Activated T-helper 2 cell treated with anti-CD3 and anti-CD28 coated beads, Interferon-gamma antibody, Interleukin-2, Interleukin-4, amounts not matched to agents 10 μg/mL and 5 μg/mL and 100 μg/mL, durations not matched to agents 14 hours and 24 hours and 36 hours (primary cell): ENCODE measurements at regions not wholly inside any gene's neighbourhood (a gene's known extent, or its start where the extent isn't known, plus 50 kb on each side); places are given as distances from the start of the nearest gene placed in this dataset.

Experiments
- DNase-seq: peaks from one replicate; pipeline ENCODE4 v3.0.0; 2021; ENCODE audit warnings: low spot score
- H3K27ac Mint-ChIP-seq: one replicate; pipeline ENCODE4 v1.8.0; 2021; ENCODE audit warnings: mixed read lengths
- H3K27me3 Mint-ChIP-seq: one replicate; pipeline ENCODE4 v1.8.0; 2021; ENCODE audit warnings: low read depth, mixed read lengths
- H3K36me3 Mint-ChIP-seq: one replicate; pipeline ENCODE4 v1.8.0; 2021; ENCODE audit warnings: low read depth, mixed read lengths
- H3K4me1 Mint-ChIP-seq: one replicate; pipeline ENCODE4 v1.8.0; 2021; ENCODE audit warnings: low read depth, mixed read lengths
- H3K4me3 Mint-ChIP-seq: one replicate; pipeline ENCODE4 v1.8.0; 2021; ENCODE audit warnings: low read depth, mild to moderate bottlenecking, moderate library complexity, mixed read lengths
- H3K9me3 Mint-ChIP-seq: one replicate; pipeline ENCODE4 v1.8.0; 2021; ENCODE audit warnings: mixed read lengths
- intact Hi-C: fragments of 100-400 bp; cut with micrococcal nuclease; formaldehyde crosslinking; loops from one replicate; pipeline ENCODE4 v1.15.1; 2023

DNA sequence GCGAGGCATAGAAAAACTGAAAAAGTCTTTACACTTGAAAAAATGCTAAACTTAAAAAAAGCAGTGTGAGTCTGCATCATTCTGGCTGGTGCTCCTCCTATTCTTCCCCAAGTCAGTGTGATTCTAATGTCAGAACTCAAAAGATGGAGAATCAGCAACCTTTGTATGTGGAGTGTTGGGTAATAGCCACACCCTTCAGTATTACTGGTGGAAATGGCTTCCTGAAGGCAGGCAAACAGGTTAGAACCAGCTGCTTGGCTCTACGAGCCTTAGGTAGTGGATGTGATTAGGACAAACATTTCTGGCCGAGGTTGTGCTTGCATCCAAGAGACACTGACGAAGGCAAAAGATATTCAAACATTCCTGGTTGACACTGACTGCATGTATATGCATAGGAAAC lies 353.4 kb upstream of the TACR3 start:
- no peak overlapping the region for H3K4me3 Mint-ChIP-seq
- H3K4me1 Mint-ChIP-seq: no peaks in the 10 kb centered on the region
- no peaks in the 10 kb centered on the region for H3K36me3 Mint-ChIP-seq
- no peaks in the 10 kb centered on the region for H3K27me3 Mint-ChIP-seq
- intact Hi-C loops: no loop called here
- DNase-seq: no peak
- H3K27ac Mint-ChIP-seq: no peak overlapping the region
- peaks cover 4% of the 10 kb centered on the region for H3K9me3 Mint-ChIP-seq

DNA sequence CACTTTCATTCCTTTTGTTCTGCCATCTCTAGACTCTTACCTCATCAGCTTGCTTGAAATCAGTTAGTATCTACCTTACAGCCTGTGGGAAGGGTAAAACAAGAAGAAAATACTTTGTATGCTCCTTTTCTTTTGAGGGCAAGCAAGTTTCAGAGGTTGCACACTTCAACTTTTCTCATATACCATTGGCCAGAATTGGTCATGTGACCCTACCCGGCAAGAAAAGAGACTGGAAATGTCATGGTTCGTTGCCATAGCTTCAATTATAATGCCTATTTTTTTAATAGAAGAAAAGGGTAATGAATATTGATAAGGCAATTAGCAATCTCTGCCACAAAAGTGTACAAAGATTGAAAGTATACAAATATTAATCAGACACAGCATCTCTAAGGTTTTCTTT lies 346.7 kb upstream of the TACR3 start:
- Mint-ChIP-seq H3K4me3 (no peak overlapping the region), H3K4me1 (no peaks in the 10 kb centered on the region), H3K27ac (no peak overlapping the region), H3K9me3 (peaks cover 4% of the 10 kb centered on the region), H3K36me3 (no peaks in the 10 kb centered on the region), H3K27me3 (no peaks in the 10 kb centered on the region)
- intact Hi-C loops: no loop called here
- DNase-seq: no peak

DNA sequence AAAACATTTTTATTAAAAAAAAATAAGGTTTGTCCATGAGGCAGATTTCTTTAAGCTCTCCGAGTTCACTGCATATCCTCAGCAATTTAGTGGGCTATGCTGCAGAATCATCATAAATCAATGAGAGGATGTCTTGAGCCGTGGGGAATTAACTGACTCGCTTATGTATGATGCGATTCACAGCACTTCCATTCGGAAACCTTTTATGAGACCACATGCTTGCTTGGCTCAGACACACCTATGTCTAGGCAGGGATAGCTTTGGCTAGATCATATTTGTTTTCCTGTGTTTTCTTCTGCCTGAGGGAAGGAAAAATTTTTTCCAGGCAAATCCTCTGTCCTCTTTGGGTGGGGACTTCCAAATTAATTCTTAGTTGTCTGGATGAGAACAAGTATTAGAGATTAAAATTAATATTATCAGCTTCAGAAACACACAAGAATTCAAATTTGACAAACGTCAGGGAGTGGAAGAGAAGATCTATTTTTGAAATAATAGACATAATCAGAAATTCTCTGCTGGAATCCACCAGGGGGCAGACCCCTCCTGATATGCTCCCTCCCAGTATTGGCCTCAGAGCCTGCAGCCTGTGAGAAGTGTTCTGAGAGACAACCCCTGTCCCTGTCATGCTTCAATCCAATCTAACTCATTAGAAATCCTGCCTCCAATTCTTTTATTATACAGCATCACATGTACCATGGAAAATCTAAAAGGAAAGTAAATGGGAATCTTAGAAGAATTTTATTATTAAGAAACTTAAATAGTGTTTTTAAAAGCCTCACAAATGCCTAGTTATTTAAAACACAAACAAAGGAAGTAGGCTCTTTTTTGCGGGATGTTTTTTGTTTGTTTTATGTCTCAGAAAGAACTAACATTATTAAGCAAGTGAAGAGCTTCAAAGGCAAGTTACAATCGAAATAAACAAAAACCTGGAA lies 345.1 kb upstream of the TACR3 start:
- H3K9me3 Mint-ChIP-seq: no peaks in the 10 kb centered on the region
- no peaks in the 10 kb centered on the region for H3K4me1 Mint-ChIP-seq
- no peak overlapping the region for H3K4me3 Mint-ChIP-seq
- H3K27me3 Mint-ChIP-seq: no peaks in the 10 kb centered on the region
- no peaks in the 10 kb centered on the region for H3K36me3 Mint-ChIP-seq
- no peak for DNase-seq
- H3K27ac Mint-ChIP-seq: no peak overlapping the region
- intact Hi-C loops: loop anchor here (5.0 kb wide), 1 partner anchor 797 kb away; no protein-coding TSS in a partner anchor

- Mint-ChIP-seq H3K4me1 (no peaks in the 10 kb centered on the region), H3K27me3 (no peaks in the 10 kb centered on the region), H3K36me3 (no peaks in the 10 kb centered on the region), H3K9me3 (no peaks in the 10 kb centered on the region), H3K27ac (no peak overlapping the region), H3K4me3 (no peak overlapping the region)
- intact Hi-C loops: loop anchor here (5.0 kb wide), 1 partner anchor 799 kb away; no protein-coding TSS in a partner anchor
- no peak for DNase-seq
Measured at GRCh38 chr4:104063341-104063740, 343.6 kb upstream of the TACR3 start.

GRCh38 chr4:104044369-104044768 lies 324.6 kb upstream of the TACR3 start:
- H3K4me1 Mint-ChIP-seq: no peaks in the 10 kb centered on the region
- H3K27ac Mint-ChIP-seq: no peak overlapping the region
- H3K9me3 Mint-ChIP-seq: peaks cover 10% of the 10 kb centered on the region
- no peak for DNase-seq
- no peaks in the 10 kb centered on the region for H3K27me3 Mint-ChIP-seq
- H3K4me3 Mint-ChIP-seq: no peak overlapping the region
- intact Hi-C loops: no loop called here
- H3K36me3 Mint-ChIP-seq: no peaks in the 10 kb centered on the region

DNA sequence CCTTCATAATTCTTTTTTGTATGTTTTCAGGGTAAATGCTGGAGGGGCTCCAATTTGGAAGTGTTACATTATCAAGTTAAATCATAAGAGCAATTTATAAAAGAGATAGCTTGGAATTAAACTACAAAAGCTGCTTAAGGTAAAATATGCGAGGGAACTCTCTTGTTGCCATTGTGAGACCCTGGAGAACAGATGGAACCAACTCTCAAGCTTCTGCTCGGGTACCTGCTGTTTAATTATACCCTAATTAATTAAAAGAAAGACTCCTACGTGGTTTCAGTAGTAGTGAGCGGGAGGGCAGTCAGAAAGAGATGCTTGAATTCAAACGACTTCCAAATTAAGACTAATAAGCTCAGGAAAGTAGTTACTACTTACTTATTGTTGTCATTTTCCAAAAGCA lies 313.1 kb upstream of the TACR3 start:
- H3K36me3 Mint-ChIP-seq: no peaks in the 10 kb centered on the region
- intact Hi-C loops: no loop called here
- no peak for DNase-seq
- no peaks in the 10 kb centered on the region for H3K27me3 Mint-ChIP-seq
- H3K9me3 Mint-ChIP-seq: peaks cover 4% of the 10 kb centered on the region
- H3K27ac Mint-ChIP-seq: no peak overlapping the region
- H3K4me1 Mint-ChIP-seq: no peaks in the 10 kb centered on the region
- H3K4me3 Mint-ChIP-seq: no peak overlapping the region

DNA sequence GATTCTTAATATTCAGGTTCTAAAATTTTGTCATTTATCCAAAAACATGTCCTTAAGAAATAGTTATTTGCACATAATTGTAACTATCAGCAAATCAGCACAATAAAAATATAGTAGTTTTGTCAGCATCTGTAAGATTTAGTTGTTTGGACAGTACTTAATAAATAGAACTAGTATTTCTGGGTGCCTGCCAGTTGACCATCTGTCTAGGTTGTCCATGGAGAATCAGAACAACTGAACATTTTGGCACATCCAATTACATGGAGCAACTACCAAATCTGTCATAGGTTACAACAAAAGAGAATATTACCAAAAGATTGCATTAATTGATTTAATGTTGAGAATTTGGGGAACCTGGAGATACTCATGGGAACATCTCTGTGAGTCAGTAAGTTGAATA lies 305.5 kb upstream of the TACR3 start:
- Mint-ChIP-seq H3K9me3 (no peaks in the 10 kb centered on the region), H3K4me3 (no peak overlapping the region), H3K27ac (no peak overlapping the region), H3K36me3 (no peaks in the 10 kb centered on the region), H3K4me1 (no peaks in the 10 kb centered on the region), H3K27me3 (no peaks in the 10 kb centered on the region)
- DNase-seq: no peak
- intact Hi-C loops: no loop called here

DNA sequence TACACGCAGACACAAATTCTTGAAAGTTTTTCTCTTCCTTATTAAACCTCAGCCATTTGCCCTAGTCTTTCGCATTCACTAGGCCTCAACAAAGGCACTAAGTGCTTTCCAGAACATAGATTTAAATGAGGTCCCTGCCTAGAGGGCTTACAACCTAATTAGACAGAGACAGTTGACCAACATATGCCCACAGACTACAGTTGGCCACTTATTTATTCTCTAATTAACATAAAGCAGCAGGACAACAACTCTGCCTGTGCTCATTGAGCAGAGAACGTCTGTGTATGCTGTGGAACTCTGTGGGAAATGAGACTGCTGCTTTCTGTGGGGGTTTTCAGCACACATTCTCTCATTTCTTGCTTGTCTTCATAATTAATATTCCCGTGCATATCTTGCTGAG lies 303.0 kb upstream of the TACR3 start:
- no peaks in the 10 kb centered on the region for H3K27me3 Mint-ChIP-seq
- no peaks in the 10 kb centered on the region for H3K9me3 Mint-ChIP-seq
- no peak overlapping the region for H3K27ac Mint-ChIP-seq
- intact Hi-C loops: no loop called here
- H3K4me1 Mint-ChIP-seq: no peaks in the 10 kb centered on the region
- DNase-seq: no peak
- no peak overlapping the region for H3K4me3 Mint-ChIP-seq
- no peaks in the 10 kb centered on the region for H3K36me3 Mint-ChIP-seq

- H3K27ac Mint-ChIP-seq: no peak overlapping the region
- DNase-seq: no peak
- no peaks in the 10 kb centered on the region for H3K9me3 Mint-ChIP-seq
- intact Hi-C loops: no loop called here
- H3K36me3 Mint-ChIP-seq: no peaks in the 10 kb centered on the region
- H3K27me3 Mint-ChIP-seq: no peaks in the 10 kb centered on the region
- H3K4me3 Mint-ChIP-seq: no peak overlapping the region
- H3K4me1 Mint-ChIP-seq: no peaks in the 10 kb centered on the region
Measured at GRCh38 chr4:104022226-104022625, 302.4 kb upstream of the TACR3 start.

GRCh38 chr4:104020641-104021040 lies 300.9 kb upstream of the TACR3 start:
- H3K36me3 Mint-ChIP-seq: no peaks in the 10 kb centered on the region
- no peak overlapping the region for H3K4me3 Mint-ChIP-seq
- H3K27ac Mint-ChIP-seq: no peak overlapping the region
- H3K9me3 Mint-ChIP-seq: no peaks in the 10 kb centered on the region
- no peaks in the 10 kb centered on the region for H3K27me3 Mint-ChIP-seq
- no peak for DNase-seq
- no peaks in the 10 kb centered on the region for H3K4me1 Mint-ChIP-seq
- intact Hi-C loops: no loop called here

GRCh38 chr4:104017213-104017612 lies 297.4 kb upstream of the TACR3 start:
- Mint-ChIP-seq H3K4me3 (no peak overlapping the region), H3K4me1 (no peaks in the 10 kb centered on the region), H3K27me3 (no peaks in the 10 kb centered on the region), H3K27ac (no peak overlapping the region), H3K9me3 (no peaks in the 10 kb centered on the region), H3K36me3 (no peaks in the 10 kb centered on the region)
- intact Hi-C loops: no loop called here
- no peak for DNase-seq

- Mint-ChIP-seq H3K9me3 (no peaks in the 10 kb centered on the region), H3K4me1 (no peaks in the 10 kb centered on the region), H3K27me3 (no peaks in the 10 kb centered on the region), H3K27ac (no peak overlapping the region), H3K36me3 (no peaks in the 10 kb centered on the region), H3K4me3 (no peak overlapping the region)
- DNase-seq: no peak
- intact Hi-C loops: no loop called here
Measured at GRCh38 chr4:104015680-104016079, 295.9 kb upstream of the TACR3 start.

GRCh38 chr4:104010722-104011121 lies 290.9 kb upstream of the TACR3 start:
- H3K4me3 Mint-ChIP-seq: no peak overlapping the region
- no peak overlapping the region for H3K27ac Mint-ChIP-seq
- peaks cover 17% of the 10 kb centered on the region for H3K9me3 Mint-ChIP-seq
- H3K36me3 Mint-ChIP-seq: no peaks in the 10 kb centered on the region
- no peak for DNase-seq
- H3K27me3 Mint-ChIP-seq: no peaks in the 10 kb centered on the region
- no peaks in the 10 kb centered on the region for H3K4me1 Mint-ChIP-seq
- intact Hi-C loops: no loop called here
